SK-N-SH (cell line): ENCODE measurements at regions not wholly inside any gene's neighbourhood (a gene's known extent, or its start where the extent isn't known, plus 50 kb on each side); places are given as distances from the start of the nearest gene placed in this dataset.

Experiments
- CTCF ChIA-PET: fragments of 300-600, 350-600 bp; formaldehyde crosslinking; extraction: SDS; loops from one replicate; lab custom pipeline; 2021; lab: Yijun Ruan, JAX
- POLR2A ChIA-PET: fragments of 350-600 bp; sonication (Branson Sonifier 250); formaldehyde crosslinking; extraction: SDS; loops from one replicate; lab custom pipeline; 2020; ENCODE audit warnings: antibody characterized with exemption, inconsistent platforms; lab: Yijun Ruan, JAX
- DNase-seq: peaks from one replicate; pipeline ENCODE4 v3.0.0; 2012
- H2AFZ ChIP-seq: fragments of 200-600 bp; sonication (generic); 2 replicates; pipeline ENCODE4 v1.8.1; 2016; ENCODE audit warnings: antibody characterized with exemption, mild to moderate bottlenecking, low read depth
- H3F3A ChIP-seq: fragments of 200-600 bp; sonication (generic); replicated peaks from 2 replicates; pipeline ENCODE3; 2016; ENCODE audit warnings: antibody characterized with exemption, mild to moderate bottlenecking; ENCODE audit not compliant: insufficient read depth
- H3K27ac ChIP-seq, 2 experiments: fragments of 200-500 bp in 1 of 2; fragments of 200-600 bp in 1 of 2; sonication (Bioruptor generic) in 1 of 2; sonication (generic), shearing (Covaris generic) in 1 of 2; 2 replicates each; pipeline versions ENCODE4 v1.5.1 to v1.6.1; 2014 to 2016; ENCODE audit warnings: low read depth in 2 of 2, inconsistent platforms in 1 of 2, low read length in 1 of 2, mild to moderate bottlenecking in 1 of 2, mixed read lengths in 1 of 2
- H3K27me3 ChIP-seq: fragments of 200-600 bp; sonication (generic), shearing (Covaris generic); 2 replicates; pipeline ENCODE4 v1.6.1; 2016; ENCODE audit warnings: mixed run types; ENCODE audit not compliant: insufficient read depth
- H3K36me3 ChIP-seq, 2 experiments: fragments of 200-500 bp in 1 of 2; fragments of 200-600 bp in 1 of 2; sonication (Bioruptor generic) in 1 of 2; sonication (generic) in 1 of 2; replicated peaks in 1 of 2; 2 replicates each; pipeline versions ENCODE3 to v1.5.1; 2014 to 2016; ENCODE audit warnings: low read length in 1 of 2, mild to moderate bottlenecking in 1 of 2; ENCODE audit not compliant: insufficient read depth in 2 of 2, control insufficient read depth in 1 of 2
- H3K4me1 ChIP-seq, 2 experiments: fragments of 200-500 bp in 1 of 2; fragments of 200-600 bp in 1 of 2; sonication (Bioruptor generic) in 1 of 2; sonication (generic), shearing (Covaris generic) in 1 of 2; 2 replicates each; pipeline versions ENCODE4 v1.5.1 to v1.6.1; 2014 to 2016; ENCODE audit warnings: low read depth in 1 of 2, low read length in 1 of 2, mixed run types in 1 of 2; ENCODE audit not compliant: insufficient read depth in 2 of 2, control insufficient read depth in 1 of 2
- H3K4me2 ChIP-seq: fragments of 200-600 bp; sonication (generic), shearing (Covaris generic); 2 replicates; pipeline ENCODE4 v1.6.1; 2017; ENCODE audit warnings: mixed run types
- H3K4me3 ChIP-seq, 2 experiments: fragments of 200-500 bp in 1 of 2; fragments of 200-600 bp in 1 of 2; sonication (Bioruptor generic) in 1 of 2; sonication (generic), shearing (Covaris generic) in 1 of 2; 2 replicates each; pipeline versions ENCODE4 v1.5.1 to v1.8.1; 2014 to 2016; ENCODE audit warnings: low read depth in 2 of 2, inconsistent platforms in 1 of 2, low read length in 1 of 2, mild to moderate bottlenecking in 1 of 2, mixed read lengths in 1 of 2, moderate library complexity in 1 of 2
- H3K79me2 ChIP-seq: fragments of 200-600 bp; sonication (generic); 2 replicates; pipeline ENCODE4 v1.8.1; 2017; ENCODE audit warnings: mild to moderate bottlenecking; ENCODE audit not compliant: insufficient read depth
- H3K9ac ChIP-seq: fragments of 200-600 bp; sonication (generic); 2 replicates; pipeline ENCODE4 v1.6.1; 2017; ENCODE audit warnings: mixed run types
- H3K9me2 ChIP-seq: fragments of 200-600 bp; sonication (generic); 2 replicates; pipeline ENCODE4 v1.6.1; 2017; ENCODE audit warnings: mixed run types
- H3K9me3 ChIP-seq: fragments of 200-600 bp; sonication (generic); 2 replicates; pipeline ENCODE4 v1.6.1; 2017; ENCODE audit warnings: mixed run types, mild to moderate bottlenecking, moderate library complexity
- H4K20me1 ChIP-seq: fragments of 200-600 bp; sonication (generic); 2 replicates; pipeline ENCODE4 v1.6.1; 2017; ENCODE audit warnings: mild to moderate bottlenecking, mixed run types; ENCODE audit not compliant: insufficient read depth
- CHD2 ChIP-seq: fragments of 150-350 bp; IDR thresholded peaks from 2 replicates; pipeline ENCODE4 v1.6.1; 2018; ENCODE audit warnings: low read length; ENCODE audit not compliant: partially characterized antibody
- EZH2phosphoT487 ChIP-seq: fragments of 200-600 bp; sonication (generic); IDR thresholded peaks from 2 replicates; pipeline ENCODE4 v1.6.1; 2017; ENCODE audit warnings: low read depth, mixed run types, mild to moderate bottlenecking, antibody characterized with exemption, moderate library complexity, borderline replicate concordance
- FOSL2 ChIP-seq: IDR thresholded peaks from 2 replicates; pipeline ENCODE4 v1.4.0; 2012; ENCODE audit warnings: low read depth, mild to moderate bottlenecking, moderate library complexity, borderline replicate concordance
- FOXJ3 ChIP-seq: sonication (generic); formaldehyde crosslinking; IDR thresholded peaks from 2 replicates; pipeline ENCODE4 v1.5.1; 2020; ENCODE audit warnings: mild to moderate bottlenecking, missing genetic modification reagents
- FOXM1 ChIP-seq: IDR thresholded peaks from 2 replicates; pipeline ENCODE4 v1.4.0; 2012; ENCODE audit warnings: low read depth, mild to moderate bottlenecking
- GATA2 ChIP-seq: sonication (generic); formaldehyde crosslinking; IDR thresholded peaks from 2 replicates; pipeline ENCODE4 v1.5.0; 2020; ENCODE audit warnings: mild to moderate bottlenecking, missing genetic modification reagents
- JUND ChIP-seq: IDR thresholded peaks from 2 replicates; pipeline ENCODE4 v1.4.0; 2012
- MEF2A ChIP-seq: IDR thresholded peaks from 2 replicates; pipeline ENCODE4 v1.4.0; 2012; ENCODE audit warnings: low read depth, borderline replicate concordance
- NFIC ChIP-seq: IDR thresholded peaks from 2 replicates; pipeline ENCODE4 v1.4.0; 2012; ENCODE audit warnings: borderline replicate concordance
- NRF1 ChIP-seq: IDR thresholded peaks from 2 replicates; pipeline ENCODE4 v1.6.1; 2012; ENCODE audit warnings: low read depth, mild to moderate bottlenecking, low read length
- RCOR1 ChIP-seq: fragments of 150-350 bp; IDR thresholded peaks from 2 replicates; pipeline ENCODE4 v1.6.1; 2017; ENCODE audit warnings: antibody characterized with exemption, low read length
- RXRA ChIP-seq: IDR thresholded peaks from 2 replicates; pipeline ENCODE4 v1.4.0; 2012; ENCODE audit warnings: low read depth, mild to moderate bottlenecking, borderline replicate concordance
- SMC3 ChIP-seq: IDR thresholded peaks from 2 replicates; pipeline ENCODE4 v1.6.1; 2012; ENCODE audit warnings: low read depth, low read length, improper control_type of control experiment
- TAF1 ChIP-seq: IDR thresholded peaks from 2 replicates; pipeline ENCODE4 v1.6.1; 2012; ENCODE audit warnings: low read depth, mild to moderate bottlenecking, low read length, moderate library complexity, borderline replicate concordance
- TCF12 ChIP-seq: IDR thresholded peaks from 2 replicates; pipeline ENCODE4 v1.4.0; 2012
- TEAD4 ChIP-seq: IDR thresholded peaks from 2 replicates; pipeline ENCODE4 v1.4.0; 2012; ENCODE audit warnings: mild to moderate bottlenecking, borderline replicate concordance; ENCODE audit not compliant: insufficient read depth
- WGBS: methylation state at CpG from one replicate; pipeline ENCODE4 v1.1.6; 2017; ENCODE audit warnings: low lambda C conversion rate; 5-methylcytosine and 5-hydroxymethylcytosine counted together
- TF ChIP-seq, protein P1 (sequence below): IDR thresholded peaks from 2 replicates; pipeline ENCODE4 v1.6.1; 2012; ENCODE audit warnings: mild to moderate bottlenecking, low read depth, low read length, moderate library complexity
- TF ChIP-seq, protein P2 (sequence below): IDR thresholded peaks from 2 replicates; pipeline ENCODE4 v1.4.0; 2012; ENCODE audit warnings: low read depth
- TF ChIP-seq, protein P3 (sequence below): fragments of 150-350 bp; IDR thresholded peaks from 2 replicates; pipeline ENCODE4 v1.6.1; 2017; ENCODE audit warnings: antibody characterized with exemption, low read length, low read depth, borderline replicate concordance
- TF ChIP-seq, protein P4 (sequence below): IDR thresholded peaks from 2 replicates; pipeline ENCODE4 v1.4.0; 2012; ENCODE audit warnings: low read depth, borderline replicate concordance
- TF ChIP-seq, protein P5 (sequence below): fragments of 150-350 bp; IDR thresholded peaks from 2 replicates; pipeline ENCODE4 v1.6.1; 2016; ENCODE audit warnings: mild to moderate bottlenecking, low read depth, low read length

DNA sequence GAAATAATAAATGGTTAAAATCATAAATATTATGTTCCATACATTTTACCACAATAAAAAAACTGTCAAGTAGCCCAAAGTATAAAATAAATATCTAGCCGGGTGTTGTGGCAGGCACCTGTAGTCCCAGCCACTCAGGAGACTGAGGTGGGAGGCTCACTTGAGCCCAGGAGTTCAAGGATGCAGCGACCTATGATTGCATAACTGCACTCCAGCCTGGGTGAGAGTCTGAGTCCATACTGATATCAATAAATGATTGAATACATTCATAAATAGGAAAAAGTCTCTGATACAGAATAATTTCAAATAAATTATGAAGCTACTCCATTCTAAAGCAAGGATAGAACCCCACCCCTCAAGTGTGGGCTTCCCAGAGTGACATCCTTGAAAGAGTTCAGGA, 68.5 kb upstream of the GATA2 start (continued):
- TF ChIP-seq, protein P1, sequence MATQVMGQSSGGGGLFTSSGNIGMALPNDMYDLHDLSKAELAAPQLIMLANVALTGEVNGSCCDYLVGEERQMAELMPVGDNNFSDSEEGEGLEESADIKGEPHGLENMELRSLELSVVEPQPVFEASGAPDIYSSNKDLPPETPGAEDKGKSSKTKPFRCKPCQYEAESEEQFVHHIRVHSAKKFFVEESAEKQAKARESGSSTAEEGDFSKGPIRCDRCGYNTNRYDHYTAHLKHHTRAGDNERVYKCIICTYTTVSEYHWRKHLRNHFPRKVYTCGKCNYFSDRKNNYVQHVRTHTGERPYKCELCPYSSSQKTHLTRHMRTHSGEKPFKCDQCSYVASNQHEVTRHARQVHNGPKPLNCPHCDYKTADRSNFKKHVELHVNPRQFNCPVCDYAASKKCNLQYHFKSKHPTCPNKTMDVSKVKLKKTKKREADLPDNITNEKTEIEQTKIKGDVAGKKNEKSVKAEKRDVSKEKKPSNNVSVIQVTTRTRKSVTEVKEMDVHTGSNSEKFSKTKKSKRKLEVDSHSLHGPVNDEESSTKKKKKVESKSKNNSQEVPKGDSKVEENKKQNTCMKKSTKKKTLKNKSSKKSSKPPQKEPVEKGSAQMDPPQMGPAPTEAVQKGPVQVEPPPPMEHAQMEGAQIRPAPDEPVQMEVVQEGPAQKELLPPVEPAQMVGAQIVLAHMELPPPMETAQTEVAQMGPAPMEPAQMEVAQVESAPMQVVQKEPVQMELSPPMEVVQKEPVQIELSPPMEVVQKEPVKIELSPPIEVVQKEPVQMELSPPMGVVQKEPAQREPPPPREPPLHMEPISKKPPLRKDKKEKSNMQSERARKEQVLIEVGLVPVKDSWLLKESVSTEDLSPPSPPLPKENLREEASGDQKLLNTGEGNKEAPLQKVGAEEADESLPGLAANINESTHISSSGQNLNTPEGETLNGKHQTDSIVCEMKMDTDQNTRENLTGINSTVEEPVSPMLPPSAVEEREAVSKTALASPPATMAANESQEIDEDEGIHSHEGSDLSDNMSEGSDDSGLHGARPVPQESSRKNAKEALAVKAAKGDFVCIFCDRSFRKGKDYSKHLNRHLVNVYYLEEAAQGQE = no peak
- TF ChIP-seq, protein P2, sequence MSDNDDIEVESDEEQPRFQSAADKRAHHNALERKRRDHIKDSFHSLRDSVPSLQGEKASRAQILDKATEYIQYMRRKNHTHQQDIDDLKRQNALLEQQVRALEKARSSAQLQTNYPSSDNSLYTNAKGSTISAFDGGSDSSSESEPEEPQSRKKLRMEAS = no peak
- TF ChIP-seq SMC3 (no peak), GATA2 (CRISPR knock-in tag) (no peak), RXRA (no peak)
- TF ChIP-seq, protein P3, sequence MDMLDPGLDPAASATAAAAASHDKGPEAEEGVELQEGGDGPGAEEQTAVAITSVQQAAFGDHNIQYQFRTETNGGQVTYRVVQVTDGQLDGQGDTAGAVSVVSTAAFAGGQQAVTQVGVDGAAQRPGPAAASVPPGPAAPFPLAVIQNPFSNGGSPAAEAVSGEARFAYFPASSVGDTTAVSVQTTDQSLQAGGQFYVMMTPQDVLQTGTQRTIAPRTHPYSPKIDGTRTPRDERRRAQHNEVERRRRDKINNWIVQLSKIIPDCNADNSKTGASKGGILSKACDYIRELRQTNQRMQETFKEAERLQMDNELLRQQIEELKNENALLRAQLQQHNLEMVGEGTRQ = no peak

DNA sequence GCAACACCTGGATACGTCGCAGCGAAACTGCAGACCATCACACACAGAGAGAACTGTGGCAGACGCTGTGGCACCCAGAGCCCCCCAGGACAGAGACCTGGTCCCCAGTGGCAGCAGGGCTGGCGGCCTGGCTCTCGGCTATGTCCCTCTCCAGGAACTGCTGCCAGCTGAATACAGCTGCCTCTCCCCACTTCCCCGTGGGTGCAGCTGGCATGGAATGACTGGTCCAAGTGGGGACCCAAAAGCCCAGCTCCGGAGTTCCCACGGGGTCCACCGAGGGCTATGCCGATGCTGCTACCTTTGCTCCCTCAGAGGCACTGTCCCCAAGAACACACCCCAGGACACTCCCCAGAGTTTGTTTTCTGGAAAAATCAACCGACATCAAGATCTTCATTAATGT, 67.8 kb upstream of the GATA2 start:
- Histone ChIP-seq H3K9me3 (no peaks in the 10 kb centered on the region), H3K4me3 (no peak overlapping the region), H4K20me1 (no peaks in the 10 kb centered on the region), H3K36me3 (no peaks in the 10 kb centered on the region), H3K79me2 (no peaks in the 10 kb centered on the region), H3K9me2 (no peaks in the 10 kb centered on the region), H3K27ac (no peak overlapping the region), H2AFZ (no peak overlapping the region), H3K9ac (no peak overlapping the region), H3K4me1 (peaks cover 0 to 8% of the 10 kb centered on the region in 2 experiments; a peak in 1 of 4 replicates), H3K4me2 (no peak overlapping the region), H3F3A (no peaks in the 10 kb centered on the region), H3K27me3 (no peaks in the 10 kb centered on the region)
- POLR2A ChIA-PET = no interaction called here
- WGBS = 82% methylated on average over 11 of the region's 12 CpGs
- CTCF ChIA-PET = no interaction called here
- DNase-seq = no peak
- TF ChIP-seq NFIC = no peak
- no peak for TF ChIP-seq TAF1
- TF ChIP-seq TEAD4 = no peak
- TF ChIP-seq, protein P4, sequence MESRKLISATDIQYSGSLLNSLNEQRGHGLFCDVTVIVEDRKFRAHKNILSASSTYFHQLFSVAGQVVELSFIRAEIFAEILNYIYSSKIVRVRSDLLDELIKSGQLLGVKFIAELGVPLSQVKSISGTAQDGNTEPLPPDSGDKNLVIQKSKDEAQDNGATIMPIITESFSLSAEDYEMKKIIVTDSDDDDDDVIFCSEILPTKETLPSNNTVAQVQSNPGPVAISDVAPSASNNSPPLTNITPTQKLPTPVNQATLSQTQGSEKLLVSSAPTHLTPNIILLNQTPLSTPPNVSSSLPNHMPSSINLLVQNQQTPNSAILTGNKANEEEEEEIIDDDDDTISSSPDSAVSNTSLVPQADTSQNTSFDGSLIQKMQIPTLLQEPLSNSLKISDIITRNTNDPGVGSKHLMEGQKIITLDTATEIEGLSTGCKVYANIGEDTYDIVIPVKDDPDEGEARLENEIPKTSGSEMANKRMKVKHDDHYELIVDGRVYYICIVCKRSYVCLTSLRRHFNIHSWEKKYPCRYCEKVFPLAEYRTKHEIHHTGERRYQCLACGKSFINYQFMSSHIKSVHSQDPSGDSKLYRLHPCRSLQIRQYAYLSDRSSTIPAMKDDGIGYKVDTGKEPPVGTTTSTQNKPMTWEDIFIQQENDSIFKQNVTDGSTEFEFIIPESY = no peak
- TF ChIP-seq, protein P1 = no peak
- TF ChIP-seq RXRA = no peak
- TF ChIP-seq, protein P5, sequence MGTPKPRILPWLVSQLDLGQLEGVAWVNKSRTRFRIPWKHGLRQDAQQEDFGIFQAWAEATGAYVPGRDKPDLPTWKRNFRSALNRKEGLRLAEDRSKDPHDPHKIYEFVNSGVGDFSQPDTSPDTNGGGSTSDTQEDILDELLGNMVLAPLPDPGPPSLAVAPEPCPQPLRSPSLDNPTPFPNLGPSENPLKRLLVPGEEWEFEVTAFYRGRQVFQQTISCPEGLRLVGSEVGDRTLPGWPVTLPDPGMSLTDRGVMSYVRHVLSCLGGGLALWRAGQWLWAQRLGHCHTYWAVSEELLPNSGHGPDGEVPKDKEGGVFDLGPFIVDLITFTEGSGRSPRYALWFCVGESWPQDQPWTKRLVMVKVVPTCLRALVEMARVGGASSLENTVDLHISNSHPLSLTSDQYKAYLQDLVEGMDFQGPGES = no peak
- TF ChIP-seq NRF1 = no peak
- no peak for TF ChIP-seq CHD2
- no peak for TF ChIP-seq FOSL2
- TF ChIP-seq EZH2phosphoT487 = no peak
- no peak for TF ChIP-seq JUND
- no peak for TF ChIP-seq SMC3
- TF ChIP-seq FOXJ3 (CRISPR knock-in tag) = no peak
- no peak for TF ChIP-seq FOXM1
- TF ChIP-seq TCF12 = no peak
- no peak for TF ChIP-seq RCOR1
- no peak for TF ChIP-seq MEF2A
